Vagina (tissue), 2 donors: ENCODE measurements at regions not wholly inside any gene's neighbourhood (a gene's known extent, or its start where the extent isn't known, plus 50 kb on each side); places are given as distances from the start of the nearest gene placed in this dataset.
"Not testable (repeated sequence)": the region's sequence is repeated elsewhere in the genome, so short reads cannot be mapped to it uniquely, and the experiment has no call there.

Experiments used
- POLR2A ChIP-seq, 2 donors: fragments of 450-650 bp; IDR thresholded peaks; one replicate each; pipeline ENCODE4 v1.6.1; 2017; ENCODE audit warnings: antibody characterized with exemption in 2 of 2, mild to moderate bottlenecking in 2 of 2, moderate library complexity in 2 of 2
- POLR2AphosphoS5 ChIP-seq, 2 donors: sonication (generic); formaldehyde crosslinking; IDR thresholded peaks; one replicate each; pipeline ENCODE4 v1.9.0; 2017; ENCODE audit warnings: antibody characterized with exemption in 2 of 2, mild to moderate bottlenecking in 2 of 2, low read depth in 1 of 2; ENCODE audit not compliant: insufficient read depth in 1 of 2
- TF ChIP-seq, protein P1 (sequence below), 3 experiments: fragments of 450-650 bp in 2 of 3; fragments of 200-600 bp in 1 of 3; sonication (generic) in 1 of 3; IDR thresholded peaks; one replicate each; pipeline ENCODE4 v1.5.1; 2017 to 2019; ENCODE audit warnings: antibody characterized with exemption in 3 of 3, mild to moderate bottlenecking in 2 of 3, moderate library complexity in 2 of 3

DNA sequence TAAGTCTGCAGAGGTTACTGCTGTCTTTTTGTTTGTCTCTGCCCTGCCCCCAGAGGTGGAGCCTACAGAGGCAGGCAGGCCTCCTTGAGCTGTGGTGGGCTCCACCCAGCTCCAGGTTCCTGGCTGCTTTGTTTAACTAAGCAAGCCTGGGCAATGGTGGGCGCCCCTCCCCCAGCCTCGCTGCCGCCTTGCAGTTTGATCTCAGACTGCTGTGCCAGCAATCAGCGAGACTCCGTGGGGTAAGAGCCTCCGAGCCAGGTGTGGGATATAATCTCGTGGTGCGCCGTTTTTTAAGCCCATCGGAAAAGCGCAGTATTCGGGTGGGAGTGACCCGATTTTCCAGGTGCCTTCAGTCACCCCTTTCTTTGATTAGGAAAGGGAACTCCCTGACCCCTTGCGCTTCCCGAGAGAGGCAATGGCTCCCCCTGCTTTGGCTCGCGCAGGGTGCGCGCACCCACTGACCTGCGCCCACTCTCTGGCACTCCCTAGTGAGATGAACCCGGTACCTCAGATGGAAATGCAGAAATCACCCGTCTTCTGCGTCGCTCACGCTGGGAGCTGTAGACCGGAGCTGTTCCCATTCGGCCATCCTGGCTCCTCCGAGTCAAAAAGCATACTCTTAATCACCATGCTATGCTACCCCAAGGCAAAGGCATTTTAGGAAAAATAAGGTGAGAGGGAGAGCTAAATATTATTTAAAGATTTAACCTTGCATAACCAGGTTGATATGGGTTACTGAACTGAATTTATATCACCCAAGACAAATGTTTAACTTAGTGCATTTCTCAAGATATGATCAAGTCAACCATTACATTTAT lies 96.8 kb downstream of the FANCF start:
- TF ChIP-seq, protein P1, sequence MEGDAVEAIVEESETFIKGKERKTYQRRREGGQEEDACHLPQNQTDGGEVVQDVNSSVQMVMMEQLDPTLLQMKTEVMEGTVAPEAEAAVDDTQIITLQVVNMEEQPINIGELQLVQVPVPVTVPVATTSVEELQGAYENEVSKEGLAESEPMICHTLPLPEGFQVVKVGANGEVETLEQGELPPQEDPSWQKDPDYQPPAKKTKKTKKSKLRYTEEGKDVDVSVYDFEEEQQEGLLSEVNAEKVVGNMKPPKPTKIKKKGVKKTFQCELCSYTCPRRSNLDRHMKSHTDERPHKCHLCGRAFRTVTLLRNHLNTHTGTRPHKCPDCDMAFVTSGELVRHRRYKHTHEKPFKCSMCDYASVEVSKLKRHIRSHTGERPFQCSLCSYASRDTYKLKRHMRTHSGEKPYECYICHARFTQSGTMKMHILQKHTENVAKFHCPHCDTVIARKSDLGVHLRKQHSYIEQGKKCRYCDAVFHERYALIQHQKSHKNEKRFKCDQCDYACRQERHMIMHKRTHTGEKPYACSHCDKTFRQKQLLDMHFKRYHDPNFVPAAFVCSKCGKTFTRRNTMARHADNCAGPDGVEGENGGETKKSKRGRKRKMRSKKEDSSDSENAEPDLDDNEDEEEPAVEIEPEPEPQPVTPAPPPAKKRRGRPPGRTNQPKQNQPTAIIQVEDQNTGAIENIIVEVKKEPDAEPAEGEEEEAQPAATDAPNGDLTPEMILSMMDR (IDR thresholded peaks at IDR 0.05) = not testable (repeated sequence)
- not testable (repeated sequence) for TF ChIP-seq POLR2A (IDR thresholded peaks at IDR 0.05); POLR2AphosphoS5 (IDR thresholded peaks at IDR 0.05; ENCODE audit: insufficient read depth in 1 of 2, low read depth in 1 of 2)
